Right lobe of liver (tissue), 6 donors: ENCODE measurements at regions not wholly inside any gene's neighbourhood (a gene's known extent, or its start where the extent isn't known, plus 50 kb on each side); places are given as distances from the start of the nearest gene placed in this dataset.

Source experiments
- ATAC-seq, 4 donors: fragments of 200-7000 bp; cut with Tn5 transposase; one replicate each; pipeline ENCODE4 v1.9.1; 2020; ENCODE audit warnings: mild to moderate bottlenecking in 4 of 4, moderate library complexity in 4 of 4
- DNase-seq, 3 donors: peaks; one replicate each; pipeline ENCODE4 v3.0.0-alpha.2; 2020
- H3K27ac ChIP-seq, 3 donors: fragments of 200-600 bp; one replicate each; pipeline ENCODE4 v1.8.0; 2022
- H3K27me3 ChIP-seq, 2 donors: fragments of 200-600 bp; one replicate each; pipeline ENCODE4 v1.8.0; 2022
- H3K36me3 ChIP-seq, 4 donors: fragments of 200-600 bp; sonication (generic) in 1 of 4; one replicate each; pipeline versions ENCODE4 v1.5.1 to v1.8.0; 2017 to 2022; ENCODE audit warnings: control low read depth in 1 of 4
- H3K4me1 ChIP-seq, 4 donors: fragments of 200-600 bp; sonication (generic) in 1 of 4; one replicate each; pipeline versions ENCODE4 v1.5.1 to v1.8.0; 2017 to 2022; ENCODE audit warnings: control low read depth in 1 of 4
- H3K4me3 ChIP-seq, 3 donors: fragments of 200-600 bp; one replicate each; pipeline ENCODE4 v1.8.0; 2022
- H3K9me3 ChIP-seq, 4 donors: fragments of 200-600 bp; sonication (generic) in 1 of 4; one replicate each; pipeline versions ENCODE4 v1.5.1 to v1.8.0; 2017 to 2022; ENCODE audit warnings: control low read depth in 1 of 4
- POLR2A ChIP-seq: fragments of 450-650 bp; IDR thresholded peaks from one replicate; pipeline ENCODE4 v1.6.1; 2017; ENCODE audit warnings: antibody characterized with exemption, mild to moderate bottlenecking
- WGBS: methylation state at CpG from one replicate; pipeline ENCODE4 v1.1.6; 2018; ENCODE audit warnings: low coverage, low lambda C conversion rate; ENCODE audit not compliant: insufficient coverage; ENCODE audit errors: missing lambda C conversion rate; 5-methylcytosine and 5-hydroxymethylcytosine counted together
- intact Hi-C, 2 donors: fragments of 100-400 bp; cut with DNase I; formaldehyde crosslinking; loops; one replicate each; pipeline versions ENCODE4 v1.11.2 to v1.14.1; 2022
- TF ChIP-seq, protein P1 (sequence below), 4 donors: fragments of 200-600 bp in 3 of 4; fragments of 450-650 bp in 1 of 4; IDR thresholded peaks; one replicate each; pipeline versions ENCODE4 v1.5.1 to v1.8.0; 2016 to 2022; ENCODE audit warnings: antibody characterized with exemption in 4 of 4, mild to moderate bottlenecking in 2 of 4
- donor health status: DM: no; HTN: yes; CAD: no.
- donor health status: DM: no; HTN: no; CAD: no.
- donor health status: DM: no; HTN: no; CAD: no.
- donor health status: DM: no; HTN: yes; CAD: no.
- donor health status: DM: no; HTN: yes; CAD: no.

- no peak for DNase-seq
- Histone ChIP-seq H3K27me3 (no peaks in the 10 kb centered on the region), H3K27ac (no peak overlapping the region), H3K9me3 (no peaks in the 10 kb centered on the region), H3K4me1 (no peaks in the 10 kb centered on the region), H3K4me3 (no peak overlapping the region), H3K36me3 (no peaks in the 10 kb centered on the region)
- intact Hi-C loops, result no loop called here
- TF ChIP-seq, protein P1, sequence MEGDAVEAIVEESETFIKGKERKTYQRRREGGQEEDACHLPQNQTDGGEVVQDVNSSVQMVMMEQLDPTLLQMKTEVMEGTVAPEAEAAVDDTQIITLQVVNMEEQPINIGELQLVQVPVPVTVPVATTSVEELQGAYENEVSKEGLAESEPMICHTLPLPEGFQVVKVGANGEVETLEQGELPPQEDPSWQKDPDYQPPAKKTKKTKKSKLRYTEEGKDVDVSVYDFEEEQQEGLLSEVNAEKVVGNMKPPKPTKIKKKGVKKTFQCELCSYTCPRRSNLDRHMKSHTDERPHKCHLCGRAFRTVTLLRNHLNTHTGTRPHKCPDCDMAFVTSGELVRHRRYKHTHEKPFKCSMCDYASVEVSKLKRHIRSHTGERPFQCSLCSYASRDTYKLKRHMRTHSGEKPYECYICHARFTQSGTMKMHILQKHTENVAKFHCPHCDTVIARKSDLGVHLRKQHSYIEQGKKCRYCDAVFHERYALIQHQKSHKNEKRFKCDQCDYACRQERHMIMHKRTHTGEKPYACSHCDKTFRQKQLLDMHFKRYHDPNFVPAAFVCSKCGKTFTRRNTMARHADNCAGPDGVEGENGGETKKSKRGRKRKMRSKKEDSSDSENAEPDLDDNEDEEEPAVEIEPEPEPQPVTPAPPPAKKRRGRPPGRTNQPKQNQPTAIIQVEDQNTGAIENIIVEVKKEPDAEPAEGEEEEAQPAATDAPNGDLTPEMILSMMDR (IDR thresholded peaks at IDR 0.05), result no peak
- TF ChIP-seq POLR2A, result no peak
- 36% methylated on average over 2 of the region's 2 CpGs for WGBS
- ATAC-seq, result no peak
These were observed 420.3 kb downstream of the PDHA2 start for GRCh38 chr4:96260064-96260682.

GRCh38 chr4:96262057-96262456, 422.2 kb downstream of the PDHA2 start:
- Histone ChIP-seq H3K9me3 (no peaks in the 10 kb centered on the region), H3K27me3 (no peaks in the 10 kb centered on the region), H3K4me1 (no peaks in the 10 kb centered on the region), H3K27ac (no peak overlapping the region), H3K36me3 (no peaks in the 10 kb centered on the region), H3K4me3 (no peak overlapping the region)
- TF ChIP-seq POLR2A, result no peak
- TF ChIP-seq, protein P1 (IDR thresholded peaks at IDR 0.05), result no peak
- intact Hi-C loops, result no loop called here
- DNase-seq (no peak), ATAC-seq (no peak)
- 42% methylated on average over 5 of the region's 5 CpGs for WGBS

DNA sequence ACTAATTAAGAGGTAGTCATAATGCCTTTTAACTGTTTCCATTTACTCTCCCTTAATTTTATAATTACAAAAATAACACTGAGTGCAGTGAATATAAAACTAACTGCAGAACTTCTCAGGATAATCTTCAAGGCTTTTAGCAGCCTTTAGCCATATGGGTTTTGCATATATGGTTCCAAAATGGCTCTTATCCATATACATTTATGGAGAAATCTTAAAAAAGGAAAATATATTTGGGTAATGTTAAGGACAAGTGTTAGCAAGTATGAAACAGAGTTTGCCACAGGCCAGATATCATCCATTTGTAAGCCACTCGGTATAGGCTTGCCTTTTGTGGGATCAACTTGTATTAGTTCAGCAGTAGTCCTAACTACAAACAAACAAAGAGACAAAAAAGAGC, 423.4 kb downstream of the PDHA2 start:
- TF ChIP-seq POLR2A, result no peak
- TF ChIP-seq, protein P1 (IDR thresholded peaks at IDR 0.05), result no peak
- Histone ChIP-seq H3K27ac (no peak overlapping the region), H3K36me3 (no peaks in the 10 kb centered on the region), H3K4me1 (no peaks in the 10 kb centered on the region), H3K27me3 (no peaks in the 10 kb centered on the region), H3K4me3 (no peak overlapping the region), H3K9me3 (no peaks in the 10 kb centered on the region)
- ATAC-seq, result no peak
- intact Hi-C loops, result no loop called here
- WGBS, result 16% methylated on average over 1 of the region's 1 CpG
- DNase-seq, result no peak

GRCh38 chr4:96264941-96265463, 425.1 kb downstream of the PDHA2 start:
- 62% methylated on average over 2 of the region's 2 CpGs for WGBS
- Histone ChIP-seq H3K27ac (no peak overlapping the region), H3K36me3 (no peaks in the 10 kb centered on the region), H3K4me3 (no peak overlapping the region), H3K4me1 (no peaks in the 10 kb centered on the region), H3K27me3 (no peaks in the 10 kb centered on the region), H3K9me3 (no peaks in the 10 kb centered on the region)
- no peak for ATAC-seq
- TF ChIP-seq, protein P1 (IDR thresholded peaks at IDR 0.05), result no peak
- TF ChIP-seq POLR2A, result no peak
- intact Hi-C loops, result no loop called here
- DNase-seq, result no peak
